GM20000 (cell line): ENCODE measurements at regions not wholly inside any gene's neighbourhood (a gene's known extent, or its start where the extent isn't known, plus 50 kb on each side); places are given as distances from the start of the nearest gene placed in this dataset.

Source experiments
- DNase-seq: peaks from one replicate; pipeline ENCODE4 v3.0.0; 2012; ENCODE audit warnings: low spot score
- TF ChIP-seq, protein P1 (sequence below): IDR thresholded peaks from 2 replicates; pipeline ENCODE4 v1.5.1; 2012; ENCODE audit warnings: mild to moderate bottlenecking, control low read depth; ENCODE audit errors: extremely low read depth, missing control alignments

DNA sequence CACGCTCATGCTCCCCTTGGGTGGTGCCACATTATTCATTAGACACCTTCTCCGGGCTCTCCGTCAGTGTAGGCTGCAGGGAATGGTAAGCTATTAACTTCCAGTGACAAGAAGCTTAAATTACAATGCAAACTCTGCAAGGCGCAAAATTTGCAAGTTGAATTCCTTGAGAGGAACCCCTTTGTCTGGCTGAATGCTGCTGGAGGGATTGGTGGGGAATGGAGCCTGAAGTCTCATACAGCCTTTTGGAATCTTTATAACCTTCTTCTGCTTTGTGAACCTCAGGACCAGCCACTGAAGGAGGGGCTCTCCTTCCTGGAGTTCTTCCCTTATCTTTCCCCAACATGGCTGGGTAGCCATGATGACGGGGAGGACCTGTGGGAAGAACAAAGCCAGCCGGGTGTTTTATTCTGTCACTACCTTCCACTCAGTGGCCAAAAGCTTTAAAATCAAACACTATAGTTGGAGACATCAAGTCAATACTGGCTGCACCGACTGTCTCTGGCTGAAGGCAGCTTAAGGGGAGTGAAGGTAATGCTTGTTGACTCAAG, 220.9 kb upstream of the EPHA4 start:
- TF ChIP-seq, protein P1, sequence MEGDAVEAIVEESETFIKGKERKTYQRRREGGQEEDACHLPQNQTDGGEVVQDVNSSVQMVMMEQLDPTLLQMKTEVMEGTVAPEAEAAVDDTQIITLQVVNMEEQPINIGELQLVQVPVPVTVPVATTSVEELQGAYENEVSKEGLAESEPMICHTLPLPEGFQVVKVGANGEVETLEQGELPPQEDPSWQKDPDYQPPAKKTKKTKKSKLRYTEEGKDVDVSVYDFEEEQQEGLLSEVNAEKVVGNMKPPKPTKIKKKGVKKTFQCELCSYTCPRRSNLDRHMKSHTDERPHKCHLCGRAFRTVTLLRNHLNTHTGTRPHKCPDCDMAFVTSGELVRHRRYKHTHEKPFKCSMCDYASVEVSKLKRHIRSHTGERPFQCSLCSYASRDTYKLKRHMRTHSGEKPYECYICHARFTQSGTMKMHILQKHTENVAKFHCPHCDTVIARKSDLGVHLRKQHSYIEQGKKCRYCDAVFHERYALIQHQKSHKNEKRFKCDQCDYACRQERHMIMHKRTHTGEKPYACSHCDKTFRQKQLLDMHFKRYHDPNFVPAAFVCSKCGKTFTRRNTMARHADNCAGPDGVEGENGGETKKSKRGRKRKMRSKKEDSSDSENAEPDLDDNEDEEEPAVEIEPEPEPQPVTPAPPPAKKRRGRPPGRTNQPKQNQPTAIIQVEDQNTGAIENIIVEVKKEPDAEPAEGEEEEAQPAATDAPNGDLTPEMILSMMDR: no peak
- DNase-seq: no peak

DNA sequence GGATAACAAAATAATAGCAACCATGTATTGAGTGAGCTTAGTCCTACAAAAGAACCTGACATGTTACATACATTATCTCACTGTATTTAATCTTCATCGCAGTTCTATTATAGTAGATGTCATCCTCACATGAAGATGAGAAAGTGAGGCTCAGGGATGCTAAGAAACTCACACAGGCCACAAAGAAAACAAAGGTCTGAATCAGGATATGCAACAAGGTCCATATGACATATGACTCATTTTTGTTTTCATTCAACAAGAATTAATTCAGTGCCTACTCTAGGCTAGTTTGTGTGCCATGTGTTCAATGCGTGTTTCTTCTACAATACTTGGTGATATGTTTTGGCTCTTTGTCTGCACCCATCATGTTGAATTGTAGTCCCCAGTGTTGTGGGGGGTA, 219.7 kb upstream of the EPHA4 start:
- TF ChIP-seq, protein P1: no peak
- no peak for DNase-seq

DNA sequence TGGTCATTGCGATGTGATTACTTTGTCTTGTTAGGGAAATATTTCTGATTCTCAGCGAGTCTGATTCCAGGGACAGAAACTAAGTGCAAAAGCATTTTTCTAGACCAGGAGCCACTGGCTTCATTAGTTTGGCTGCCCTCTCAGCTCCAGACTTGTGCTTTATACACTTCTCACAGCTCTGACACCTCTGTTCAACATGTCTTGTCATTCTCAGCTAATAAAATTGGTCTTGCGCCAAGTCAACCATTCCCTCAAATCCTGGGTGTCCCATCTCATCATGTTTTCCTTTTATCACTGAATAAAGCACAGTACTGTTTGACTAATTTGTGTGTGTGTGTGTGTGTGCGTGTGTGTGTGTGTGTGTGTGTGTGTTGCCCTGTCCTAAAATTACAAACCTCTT, 215.5 kb upstream of the EPHA4 start:
- DNase-seq: no peak
- TF ChIP-seq, protein P1: no peak

DNA sequence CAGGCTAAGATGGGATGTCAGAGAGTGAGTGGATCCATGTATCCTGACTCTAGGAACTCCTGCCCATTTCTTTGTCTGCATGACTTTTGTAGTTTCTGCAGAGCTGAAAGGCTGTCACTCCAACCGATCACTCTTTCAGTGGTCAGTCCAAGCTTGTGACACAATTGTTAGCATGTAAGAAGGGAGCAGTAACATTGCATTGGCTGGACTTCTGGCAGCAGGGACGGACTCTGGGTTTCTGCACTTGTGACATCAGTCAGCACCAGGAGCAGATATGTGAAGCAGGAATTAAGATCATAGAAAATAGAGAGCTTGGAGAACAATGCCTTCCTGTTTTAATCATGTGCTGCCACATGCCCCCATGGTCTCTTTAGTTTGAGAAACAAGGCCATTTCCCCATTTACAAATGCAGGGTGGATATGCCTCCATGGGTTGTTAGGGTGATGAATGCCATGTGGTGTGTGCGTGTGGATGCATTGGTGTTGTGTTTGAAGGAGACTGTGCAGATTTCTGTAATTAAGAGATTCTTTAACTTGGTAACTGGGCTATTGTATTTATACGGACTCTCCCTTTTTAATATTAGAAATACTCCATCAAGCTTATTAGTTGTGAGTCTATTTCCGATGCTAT, 214.3 kb upstream of the EPHA4 start:
- TF ChIP-seq, protein P1: no peak
- no peak for DNase-seq

DNA sequence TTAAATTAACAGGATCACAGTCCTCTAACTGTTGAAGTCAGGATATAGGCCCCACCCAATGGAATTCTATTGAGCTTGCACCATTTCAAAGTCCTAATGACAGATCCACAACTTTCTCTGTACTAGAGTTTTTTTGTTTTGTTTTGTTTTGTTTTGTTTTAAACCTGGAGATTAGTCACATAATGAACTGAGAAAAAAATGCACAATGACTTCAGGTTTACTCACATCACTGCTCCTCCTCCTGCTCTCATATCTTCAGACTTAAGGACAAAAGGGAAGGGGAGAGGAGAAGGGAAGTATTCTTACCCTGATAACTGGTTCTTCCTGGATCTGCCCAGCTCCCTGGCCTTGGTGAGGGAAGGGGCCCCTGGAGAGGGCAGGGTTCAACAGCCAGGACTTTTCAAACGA, 208.2 kb upstream of the EPHA4 start:
- DNase-seq: no peak
- TF ChIP-seq, protein P1: no peak

DNA sequence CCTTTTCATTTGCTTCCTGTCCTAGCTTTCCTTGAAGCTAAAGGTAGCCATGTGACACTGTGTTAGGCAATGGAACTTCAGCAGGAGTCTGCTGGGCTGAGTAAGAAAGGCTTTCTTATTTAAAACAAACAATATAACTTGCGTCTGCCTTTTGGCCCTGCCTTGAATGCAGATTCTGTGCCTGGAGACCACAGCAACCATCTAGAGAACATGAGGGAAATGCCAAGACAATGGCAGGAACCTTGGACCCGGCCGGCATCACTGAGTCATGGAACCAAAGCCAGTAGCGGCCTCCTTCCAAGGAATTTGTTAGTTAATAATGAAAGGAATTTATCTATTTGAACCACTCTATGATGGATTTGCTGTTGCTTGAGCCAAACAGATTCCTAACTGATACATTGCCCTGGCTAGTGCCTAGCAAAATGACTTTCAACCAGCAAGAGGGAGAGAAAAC, 207.5 kb upstream of the EPHA4 start:
- TF ChIP-seq, protein P1: no peak
- DNase-seq: no peak

DNA sequence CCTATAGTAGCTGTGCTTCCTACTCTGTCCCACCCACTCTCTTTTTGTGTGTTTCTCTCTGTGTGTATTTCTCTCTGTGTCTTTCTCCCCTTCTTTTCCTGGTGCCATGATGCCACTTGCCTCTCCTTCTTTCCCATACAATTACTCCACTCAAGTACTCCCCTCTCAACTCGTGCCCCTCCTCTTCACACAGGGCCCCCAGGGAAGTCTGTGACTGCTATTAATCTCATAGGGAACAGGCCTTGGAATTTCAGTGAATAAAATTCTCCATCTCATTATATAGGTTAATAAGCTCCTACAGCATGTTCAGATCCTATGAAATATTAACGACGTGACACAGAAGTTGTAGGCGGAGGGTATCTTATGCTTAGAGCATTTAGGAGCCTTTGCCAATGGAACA, 205.9 kb upstream of the EPHA4 start:
- DNase-seq: no peak
- TF ChIP-seq, protein P1: no peak
